ENCODE measurements at regions not wholly inside any gene's neighbourhood (a gene's known extent, or its start where the extent isn't known, plus 50 kb on each side); places are given as distances from the start of the nearest gene placed in this dataset.
"Not testable (repeated sequence)": the region's sequence is repeated elsewhere in the genome, so short reads cannot be mapped to it uniquely, and the experiment has no call there.

DNA sequence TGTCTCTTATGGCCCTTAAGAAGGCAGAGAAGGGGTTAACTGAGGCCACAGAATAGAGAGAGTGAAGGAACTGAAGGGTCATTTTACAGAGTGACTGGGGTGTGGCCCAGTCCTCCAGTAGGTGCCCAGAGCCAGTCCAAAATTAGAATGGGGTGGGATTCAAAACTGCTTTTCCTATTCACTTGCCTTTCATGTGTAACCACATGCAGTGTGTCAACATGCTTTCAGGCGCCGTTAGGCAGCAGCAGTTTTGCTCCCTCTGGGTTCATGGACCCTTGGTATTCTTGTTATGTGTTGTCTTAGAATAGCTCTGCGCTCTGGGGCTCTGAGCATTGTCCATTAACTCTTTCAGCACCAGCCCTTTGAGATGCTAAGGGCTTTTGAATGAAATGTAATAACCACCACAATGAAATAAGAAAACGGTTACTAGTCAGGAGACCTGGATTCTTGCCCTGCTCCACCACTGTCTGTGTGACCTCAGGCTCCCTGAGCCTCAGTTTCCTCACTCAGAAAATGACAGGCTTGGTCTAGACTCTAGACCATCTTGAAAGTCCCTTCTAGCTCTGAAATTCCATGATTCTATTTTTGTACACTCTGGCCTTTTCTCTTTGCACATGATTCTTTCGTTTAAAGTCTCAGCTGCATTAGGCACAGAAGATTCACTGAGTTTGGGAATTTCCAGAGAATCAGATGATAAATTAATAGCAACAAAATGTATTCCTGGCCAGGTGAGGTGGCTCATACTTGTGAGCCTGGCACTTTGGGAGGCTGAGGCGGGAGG lies 123.0 kb downstream of the SRGAP2 start:
- TF ChIP-seq, protein P1, sequence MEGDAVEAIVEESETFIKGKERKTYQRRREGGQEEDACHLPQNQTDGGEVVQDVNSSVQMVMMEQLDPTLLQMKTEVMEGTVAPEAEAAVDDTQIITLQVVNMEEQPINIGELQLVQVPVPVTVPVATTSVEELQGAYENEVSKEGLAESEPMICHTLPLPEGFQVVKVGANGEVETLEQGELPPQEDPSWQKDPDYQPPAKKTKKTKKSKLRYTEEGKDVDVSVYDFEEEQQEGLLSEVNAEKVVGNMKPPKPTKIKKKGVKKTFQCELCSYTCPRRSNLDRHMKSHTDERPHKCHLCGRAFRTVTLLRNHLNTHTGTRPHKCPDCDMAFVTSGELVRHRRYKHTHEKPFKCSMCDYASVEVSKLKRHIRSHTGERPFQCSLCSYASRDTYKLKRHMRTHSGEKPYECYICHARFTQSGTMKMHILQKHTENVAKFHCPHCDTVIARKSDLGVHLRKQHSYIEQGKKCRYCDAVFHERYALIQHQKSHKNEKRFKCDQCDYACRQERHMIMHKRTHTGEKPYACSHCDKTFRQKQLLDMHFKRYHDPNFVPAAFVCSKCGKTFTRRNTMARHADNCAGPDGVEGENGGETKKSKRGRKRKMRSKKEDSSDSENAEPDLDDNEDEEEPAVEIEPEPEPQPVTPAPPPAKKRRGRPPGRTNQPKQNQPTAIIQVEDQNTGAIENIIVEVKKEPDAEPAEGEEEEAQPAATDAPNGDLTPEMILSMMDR (IDR thresholded peaks at IDR 0.05) = not testable (repeated sequence)
- TF ChIP-seq POLR2A (IDR thresholded peaks at IDR 0.05) = not testable (repeated sequence)

Data from vagina (tissue), 2 donors.